OCI-LY7 (cell line): ENCODE measurements at regions not wholly inside any gene's neighbourhood (a gene's known extent, or its start where the extent isn't known, plus 50 kb on each side); places are given as distances from the start of the nearest gene placed in this dataset.

Source experiments
- BruUV-seq: library from RNA; stranded (reverse); fragments of 400-500 nt; replicated peaks from 2 replicates; lab custom pipeline; 2021; lab: Mats Ljungman, UMichigan
- CTCF ChIA-PET: fragments of 300-600 bp; sonication (Branson Sonifier 250); formaldehyde crosslinking; loops from one replicate; lab custom pipeline; 2022; ENCODE audit warnings: antibody characterized with exemption; ENCODE audit not compliant: unreplicated experiment; lab: Charles Lee
- POLR2A ChIA-PET: fragments of 300-600 bp; sonication (Branson Sonifier 250); formaldehyde crosslinking; loops from one replicate; lab custom pipeline; 2022; ENCODE audit warnings: antibody characterized with exemption; lab: Charles Lee
- DNase-seq: peaks from one replicate; pipeline ENCODE4 v3.0.0-alpha.2; 2015; ENCODE audit warnings: low spot score
- H2AFZ ChIP-seq: fragments of 200-600 bp; sonication (generic), shearing (Covaris generic); 2 replicates; pipeline ENCODE4 v1.6.1; 2014; ENCODE audit warnings: mild to moderate bottlenecking, antibody characterized with exemption, low read length, moderate library complexity
- H3K27ac ChIP-seq: fragments of 200-600 bp; sonication (generic); 2 replicates; pipeline ENCODE4 v1.5.1; 2014; ENCODE audit warnings: mixed run types, low read depth, mild to moderate bottlenecking, moderate library complexity, low read length, inconsistent platforms; ENCODE audit not compliant: poor library complexity, severe bottlenecking
- H3K36me3 ChIP-seq: fragments of 200-600 bp; sonication (generic); 2 replicates; pipeline ENCODE4 v1.6.1; 2014; ENCODE audit warnings: mild to moderate bottlenecking, antibody characterized with exemption, low read length, moderate library complexity, mixed read lengths; ENCODE audit not compliant: insufficient read depth
- H3K4me1 ChIP-seq: fragments of 200-600 bp; sonication (generic); 2 replicates; pipeline ENCODE4 v1.5.1; 2014; ENCODE audit warnings: mild to moderate bottlenecking, low read length; ENCODE audit not compliant: insufficient read depth, poor library complexity, severe bottlenecking
- H3K4me2 ChIP-seq: fragments of 200-600 bp; sonication (generic); 2 replicates; pipeline ENCODE4 v1.6.1; 2014; ENCODE audit warnings: mild to moderate bottlenecking, low read length
- H3K4me3 ChIP-seq: fragments of 200-600 bp; sonication (generic); 2 replicates; pipeline ENCODE4 v1.5.1; 2014; ENCODE audit warnings: mild to moderate bottlenecking, low read depth, low read length; ENCODE audit not compliant: poor library complexity, severe bottlenecking
- H3K79me2 ChIP-seq: fragments of 200-600 bp; sonication (generic); 2 replicates; pipeline ENCODE4 v1.6.1; 2016; ENCODE audit warnings: low read depth, mild to moderate bottlenecking, low read length, moderate library complexity, mixed read lengths; ENCODE audit not compliant: insufficient read depth
- H3K9me2 ChIP-seq: fragments of 200-600 bp; sonication (generic); 2 replicates; pipeline ENCODE4 v1.6.1; 2016; ENCODE audit warnings: mild to moderate bottlenecking, low read length, mixed read lengths; ENCODE audit not compliant: insufficient read depth
- H3K9me3 ChIP-seq: fragments of 200-600 bp; sonication (generic); 2 replicates; pipeline ENCODE4 v1.6.1; 2014; ENCODE audit warnings: mild to moderate bottlenecking, mixed run types, low read length, mixed read lengths
- H4K20me1 ChIP-seq: fragments of 200-600 bp; sonication (generic); 2 replicates; pipeline ENCODE4 v1.6.1; 2014; ENCODE audit warnings: mild to moderate bottlenecking, antibody characterized with exemption, low read length, moderate library complexity, mixed read lengths; ENCODE audit not compliant: insufficient read depth
- CTCF ChIP-seq: fragments of 200-600 bp; sonication (generic); conservative IDR thresholded peaks from 2 replicates; pipeline ENCODE4 v1.5.1; 2014; ENCODE audit warnings: mild to moderate bottlenecking, antibody characterized with exemption, low read length, moderate library complexity, mixed read lengths
- EZH2phosphoT487 ChIP-seq: fragments of 200-600 bp; sonication (generic); IDR thresholded peaks from 2 replicates; pipeline ENCODE4 v1.6.1; 2018; ENCODE audit warnings: low read depth, borderline replicate concordance, mild to moderate bottlenecking, mixed run types, antibody characterized with exemption, low read length, moderate library complexity, mixed read lengths
- intact Hi-C: fragments of 100-400 bp; cut with micrococcal nuclease; formaldehyde crosslinking; loops from one replicate; pipeline ENCODE4 v1.10.0; 2022; ENCODE audit not compliant: unreplicated experiment

GRCh38 chr13:97145057-97145456, 77.1 kb upstream of the MBNL2 start:
- Histone ChIP-seq H2AFZ (no peak overlapping the region), H4K20me1 (no peaks in the 10 kb centered on the region), H3K9me2 (no peaks in the 10 kb centered on the region), H3K9me3 (no peaks in the 10 kb centered on the region), H3K4me3 (no peak overlapping the region), H3K36me3 (no peaks in the 10 kb centered on the region), H3K4me1 (no peaks in the 10 kb centered on the region), H3K79me2 (no peaks in the 10 kb centered on the region), H3K27ac (no peak overlapping the region), H3K4me2 (no peak overlapping the region)
- TF ChIP-seq CTCF: no peak
- TF ChIP-seq EZH2phosphoT487: no peak
- no TSS peak for BruUV-seq
- ChIA-PET CTCF (no interaction called here), POLR2A (no interaction called here)
- no peak for DNase-seq
- intact Hi-C loops: no loop called here

GRCh38 chr13:97148894-97149293, 73.2 kb upstream of the MBNL2 start:
- Histone ChIP-seq H3K36me3 (no peaks in the 10 kb centered on the region), H3K4me2 (no peak overlapping the region)
- POLR2A ChIA-PET: interaction anchor here (1.1 kb wide), 1 partner anchor 73 kb away, joined by 3 read pairs; the partner anchor contains the start of gene MBNL2

More at GRCh38 chr13:97148894-97149293, 73.2 kb upstream of the MBNL2 start:
- Histone ChIP-seq H3K9me3 (no peaks in the 10 kb centered on the region), H3K4me3 (no peak overlapping the region), H4K20me1 (no peaks in the 10 kb centered on the region), H3K27ac (no peak overlapping the region), H3K79me2 (no peaks in the 10 kb centered on the region), H3K9me2 (no peaks in the 10 kb centered on the region), H3K4me1 (no peaks in the 10 kb centered on the region), H2AFZ (no peak overlapping the region)
- CTCF ChIA-PET: no interaction called here
- BruUV-seq: no TSS peak
- intact Hi-C loops: no loop called here
- TF ChIP-seq CTCF (no peak), EZH2phosphoT487 (no peak)
- no peak for DNase-seq
